D721Med (cell line): ENCODE measurements at regions not wholly inside any gene's neighbourhood (a gene's known extent, or its start where the extent isn't known, plus 50 kb on each side); places are given as distances from the start of the nearest gene placed in this dataset.

Source experiments
- DNase-seq: peaks from one replicate; pipeline ENCODE4 v3.0.0; 2011; ENCODE audit warnings: low spot score; ENCODE audit not compliant: insufficient read length
- FAIRE-seq: peaks from 2 replicates; lab custom pipeline; 2011; peaks lifted over from hg19 to GRCh38; lab: Jason Lieb, UNC
- CTCF ChIP-seq: IDR thresholded peaks from 2 replicates; pipeline ENCODE4 v1.5.1; 2012; ENCODE audit warnings: mild to moderate bottlenecking, control low read depth; ENCODE audit not compliant: insufficient read depth; ENCODE audit errors: missing control alignments

DNA sequence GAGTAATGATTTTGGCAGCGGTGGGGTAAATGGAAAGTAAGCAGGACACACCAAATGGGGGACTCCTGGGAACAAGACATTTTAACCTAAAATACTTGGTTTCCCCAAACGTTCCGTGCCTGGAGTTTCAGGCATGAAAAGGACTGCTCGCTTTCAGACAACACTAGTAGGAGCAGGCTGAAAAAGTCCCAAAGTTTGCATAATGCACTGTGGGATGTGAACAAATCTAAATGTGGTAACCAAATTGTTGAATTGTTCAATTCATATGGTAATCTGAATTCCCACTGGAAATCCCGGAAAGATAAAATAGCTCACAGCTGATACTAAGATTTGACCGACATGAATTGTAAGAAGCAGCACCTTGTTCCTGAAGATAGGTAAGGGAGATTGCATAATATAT, 467.2 kb upstream of the ARGLU1 start:
- DNase-seq: no peak
- FAIRE-seq: no peak
- no peak for TF ChIP-seq CTCF

- FAIRE-seq (no peak), DNase-seq (no peak)
- no peak for TF ChIP-seq CTCF
These were observed 466.4 kb upstream of the ARGLU1 start for GRCh38 chr13:107034236-107034872.

GRCh38 chr13:107031716-107032115, 463.8 kb upstream of the ARGLU1 start:
- no peak for FAIRE-seq
- TF ChIP-seq CTCF: no peak

DNA sequence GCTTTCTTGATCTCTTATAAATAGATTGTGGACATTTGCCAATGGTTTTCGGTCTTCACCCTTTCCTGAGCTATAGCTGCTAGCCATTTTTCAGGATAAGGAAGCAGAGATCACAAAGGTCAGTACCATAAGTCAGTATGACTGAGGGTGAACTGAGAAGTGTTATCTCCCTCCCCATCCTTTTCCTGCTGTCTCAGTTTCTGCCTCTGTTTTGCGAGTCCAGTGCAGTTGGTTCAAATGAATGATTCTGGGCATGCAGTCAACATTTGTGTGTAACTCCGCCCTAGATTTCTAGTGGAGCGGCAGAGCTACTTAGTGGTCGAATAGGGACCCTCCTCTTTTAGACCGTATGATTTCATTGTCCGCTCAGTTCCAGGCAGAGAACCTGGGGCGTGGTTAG, 460.8 kb upstream of the ARGLU1 start:
- FAIRE-seq: no peak
- TF ChIP-seq CTCF: no peak
- DNase-seq: no peak

More at GRCh38 chr13:107031716-107032115, 463.8 kb upstream of the ARGLU1 start:
- DNase-seq: no peak

DNA sequence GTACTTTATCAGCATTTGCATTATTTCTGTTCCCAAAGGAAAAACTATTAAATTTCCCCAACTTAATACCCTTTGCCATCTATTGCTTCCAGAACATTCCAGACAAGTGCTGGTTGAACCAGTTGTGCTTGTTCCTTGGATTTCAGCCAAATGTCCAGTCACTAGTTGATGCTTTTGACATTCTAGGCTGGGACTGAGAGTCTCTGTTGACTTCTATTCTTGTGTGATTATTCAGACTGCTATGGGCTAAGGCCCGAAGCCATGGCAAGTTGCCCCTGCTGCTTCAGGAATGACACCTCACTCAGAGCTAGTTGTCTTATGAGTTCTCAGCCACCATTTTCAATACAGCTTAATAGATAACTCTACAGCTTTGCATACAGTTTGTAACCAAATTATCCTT, 458.1 kb upstream of the ARGLU1 start:
- TF ChIP-seq CTCF: no peak

DNA sequence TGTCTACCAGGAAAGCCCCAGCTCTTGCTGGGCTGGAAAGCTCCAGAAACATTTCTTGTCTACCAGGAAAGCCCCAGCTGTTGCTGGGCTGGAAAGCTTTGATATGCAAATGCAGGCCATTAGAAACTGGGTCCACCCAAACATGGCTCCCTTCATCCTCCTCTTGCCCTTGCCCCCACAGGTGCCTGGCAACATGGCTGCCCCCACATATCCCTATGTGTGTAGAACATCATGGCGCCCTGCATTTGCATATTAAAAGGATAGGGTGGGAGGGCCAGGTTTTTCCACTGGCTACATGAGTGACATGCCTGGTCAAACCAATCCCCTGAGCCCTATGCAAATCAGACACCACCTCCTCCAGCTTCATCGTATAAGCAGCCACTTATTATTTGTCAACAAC, 455.4 kb upstream of the ARGLU1 start:
- FAIRE-seq (no peak), DNase-seq (no peak)
- TF ChIP-seq CTCF: no peak

More for the DNA sequence above, 458.1 kb upstream of the ARGLU1 start:
- DNase-seq (no peak), FAIRE-seq (no peak)

DNA sequence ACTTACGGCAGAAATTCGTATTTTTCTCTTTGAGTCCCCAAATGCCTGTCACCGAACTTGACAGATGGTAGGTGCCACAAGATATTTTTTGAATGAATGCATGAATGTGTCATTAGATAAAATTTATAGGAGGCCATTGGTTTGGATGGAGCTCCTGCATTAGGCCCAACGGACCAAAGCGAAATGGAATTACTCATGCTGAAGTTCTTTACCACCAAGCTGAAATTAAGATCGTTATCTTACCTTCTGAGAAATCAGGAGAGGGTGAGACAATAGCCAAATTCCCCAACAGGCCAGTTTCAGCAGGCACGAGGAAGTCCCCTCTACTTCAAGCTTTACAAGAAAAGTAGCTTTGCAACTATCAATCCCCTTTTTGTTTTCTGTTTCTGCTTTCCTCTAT, 452.5 kb upstream of the ARGLU1 start:
- no peak for DNase-seq
- FAIRE-seq: no peak
- TF ChIP-seq CTCF: no peak
